HCT116 (cell line): ENCODE measurements at regions not wholly inside any gene's neighbourhood (a gene's known extent, or its start where the extent isn't known, plus 50 kb on each side); places are given as distances from the start of the nearest gene placed in this dataset.

ENCODE experiments used
- ATAC-seq: fragments of 200-7000 bp; cut with Tn5 transposase; 2 replicates; pipeline ENCODE4 v1.9.1; 2020; ENCODE audit warnings: mild to moderate bottlenecking, moderate library complexity
- BruUV-seq: library from RNA; stranded (reverse); fragments of 400-500 nt; replicated peaks from 2 replicates; lab custom pipeline; 2021; lab: Mats Ljungman, UMichigan
- CTCF ChIA-PET: fragments of 300-600 bp; sonication (Branson Sonifier 250); formaldehyde crosslinking; loops from one replicate; lab custom pipeline; 2021; ENCODE audit warnings: antibody characterized with exemption; lab: Charles Lee
- POLR2A ChIA-PET: fragments of 300-600, 350-600 bp; sonication (Branson Sonifier 250); formaldehyde crosslinking; loops from one replicate; lab custom pipeline; 2021; ENCODE audit warnings: antibody characterized with exemption; lab: Charles Lee
- RAD21 ChIA-PET, 2 experiments: fragments of 300-600 bp; sonication (Branson Sonifier 250); formaldehyde crosslinking; loops; one replicate each; lab custom pipeline; 2023; ENCODE audit warnings: low total read pairs in 2 of 2; ENCODE audit not compliant: uncharacterized antibody in 2 of 2, unreplicated experiment in 2 of 2, low non-redundant PET in 1 of 2; lab: Charles Lee
- DNase-seq: peaks from one replicate; pipeline ENCODE4 v3.0.0-alpha.2; 2010; ENCODE audit warnings: low read depth, low spot score
- H2AFZ ChIP-seq: fragments of 200-600 bp; shearing (Covaris generic), sonication (generic); 2 replicates; pipeline ENCODE4 v1.6.1; 2017; ENCODE audit warnings: low read depth, mixed run types, mixed read lengths, antibody characterized with exemption, low read length; ENCODE audit not compliant: poor library complexity, severe bottlenecking
- H3K27ac ChIP-seq: 2 replicates; pipeline ENCODE4 v1.5.1; 2012; ENCODE audit warnings: low read depth, low read length
- H3K27me3 ChIP-seq: fragments of 200-600 bp; sonication (generic); 2 replicates; pipeline ENCODE4 v1.6.1; 2016; ENCODE audit warnings: mixed run types, low read length, mixed read lengths; ENCODE audit not compliant: insufficient read depth
- H3K36me3 ChIP-seq, 2 experiments: fragments of 200-500 bp in 1 of 2; fragments of 200-600 bp in 1 of 2; sonication (Bioruptor generic) in 1 of 2; sonication (generic) in 1 of 2; 2 replicates each; pipeline versions ENCODE4 v1.5.1 to v1.6.1; 2014 to 2016; ENCODE audit warnings: low read length in 2 of 2, inconsistent platforms in 1 of 2, mixed read lengths in 1 of 2, mixed run types in 1 of 2; ENCODE audit not compliant: insufficient read depth in 2 of 2, control insufficient read depth in 1 of 2
- H3K4me1 ChIP-seq, 2 experiments: fragments of 200-600 bp in 1 of 2; sonication (generic) in 1 of 2; 2 replicates each; pipeline versions ENCODE4 v1.5.1 to v1.6.1; 2012 to 2017; ENCODE audit warnings: low read length in 2 of 2, inconsistent platforms in 1 of 2, mild to moderate bottlenecking in 1 of 2, mixed read lengths in 1 of 2, mixed run types in 1 of 2, moderate library complexity in 1 of 2; ENCODE audit not compliant: insufficient read depth in 2 of 2, control insufficient read depth in 1 of 2
- H3K4me2 ChIP-seq: fragments of 200-600 bp; sonication (generic); 2 replicates; pipeline ENCODE4 v1.6.1; 2017; ENCODE audit warnings: mixed run types, low read length, mixed read lengths
- H3K4me3 ChIP-seq, 2 experiments: fragments of 200-600 bp in 1 of 2; sonication (generic) in 1 of 2; replicated peaks in 1 of 2; 2 replicates each; pipeline ENCODE4 v1.5.1; 2011 to 2016; ENCODE audit warnings: low read length in 2 of 2, control low read depth in 1 of 2, low read depth in 1 of 2, mild to moderate bottlenecking in 1 of 2, mixed read lengths in 1 of 2, mixed run types in 1 of 2
- H3K79me2 ChIP-seq: fragments of 200-600 bp; sonication (generic); 2 replicates; pipeline ENCODE4 v1.6.1; 2017; ENCODE audit warnings: mild to moderate bottlenecking, mixed run types, low read length, moderate library complexity, mixed read lengths; ENCODE audit not compliant: insufficient read depth
- H3K9ac ChIP-seq: fragments of 200-600 bp; sonication (generic); 2 replicates; pipeline ENCODE4 v1.6.1; 2016; ENCODE audit warnings: low read length, mixed read lengths
- H3K9me2 ChIP-seq: fragments of 200-600 bp; sonication (generic), shearing (Covaris generic); 2 replicates; pipeline ENCODE4 v1.6.1; 2017; ENCODE audit warnings: mixed run types, mild to moderate bottlenecking, moderate library complexity; ENCODE audit not compliant: insufficient read depth
- H3K9me3 ChIP-seq, 2 experiments: fragments of 200-500 bp in 1 of 2; fragments of 200-600 bp in 1 of 2; sonication (Bioruptor generic) in 1 of 2; sonication (generic) in 1 of 2; 2 replicates each; pipeline ENCODE4 v1.6.1; 2014 to 2017; ENCODE audit warnings: low read length in 2 of 2, mixed read lengths in 2 of 2, inconsistent platforms in 1 of 2, low read depth in 1 of 2, mild to moderate bottlenecking in 1 of 2, mixed run types in 1 of 2, moderate library complexity in 1 of 2; ENCODE audit not compliant: control insufficient read depth in 1 of 2, insufficient read depth in 1 of 2
- H4K20me1 ChIP-seq: fragments of 200-600 bp; sonication (generic), shearing (Covaris generic); 2 replicates; pipeline ENCODE4 v1.6.1; 2017; ENCODE audit warnings: mixed run types, mild to moderate bottlenecking, moderate library complexity; ENCODE audit not compliant: insufficient read depth
- ATF3 ChIP-seq: IDR thresholded peaks from 2 replicates; pipeline ENCODE4 v1.6.1; 2012
- CBX3 ChIP-seq: IDR thresholded peaks from 2 replicates; pipeline ENCODE4 v1.6.1; 2012; ENCODE audit warnings: low read depth
- CEBPB ChIP-seq: IDR thresholded peaks from 2 replicates; pipeline ENCODE4 v1.6.1; 2012; ENCODE audit warnings: low read depth
- CTCF ChIP-seq, 3 experiments: fragments of 200-600 bp in 1 of 3; sonication (generic) in 1 of 3; IDR thresholded peaks in 2 of 3; conservative IDR thresholded peaks in 1 of 3; 2 replicates each; pipeline ENCODE4 v1.5.1; 2012 to 2017; ENCODE audit warnings: low read depth in 2 of 3, low read length in 2 of 3, antibody characterized with exemption in 1 of 3, borderline replicate concordance in 1 of 3, control low read depth in 1 of 3, mild to moderate bottlenecking in 1 of 3, mixed read lengths in 1 of 3, mixed run types in 1 of 3, moderate library complexity in 1 of 3; ENCODE audit not compliant: insufficient read depth in 1 of 3
- EGR1 ChIP-seq: IDR thresholded peaks from 2 replicates; pipeline ENCODE4 v1.6.1; 2012; ENCODE audit warnings: low read depth
- EZH2 ChIP-seq: fragments of 200-600 bp; sonication (generic); IDR thresholded peaks from 2 replicates; pipeline ENCODE4 v1.6.1; 2017; ENCODE audit warnings: antibody characterized with exemption, mixed run types
- EZH2phosphoT487 ChIP-seq: fragments of 200-600 bp; IDR thresholded peaks from 2 replicates; pipeline ENCODE4 v1.6.1; 2018; ENCODE audit warnings: antibody characterized with exemption, borderline replicate concordance
- FOSL1 ChIP-seq: IDR thresholded peaks from 2 replicates; pipeline ENCODE4 v1.6.1; 2012; ENCODE audit warnings: low read depth
- JUND ChIP-seq: IDR thresholded peaks from 2 replicates; pipeline ENCODE4 v1.6.1; 2012
- MAX ChIP-seq: IDR thresholded peaks from 2 replicates; pipeline ENCODE4 v1.6.1; 2012
- POLR2A ChIP-seq: IDR thresholded peaks from 2 replicates; pipeline ENCODE4 v1.7.0; 2011; ENCODE audit warnings: borderline replicate concordance; ENCODE audit not compliant: insufficient read depth, insufficient read length; ENCODE audit errors: extremely low read depth
- RAD21 ChIP-seq: IDR thresholded peaks from 2 replicates; pipeline ENCODE4 v1.6.1; 2012; ENCODE audit warnings: low read depth, mild to moderate bottlenecking
- SIN3A ChIP-seq: IDR thresholded peaks from 2 replicates; pipeline ENCODE4 v1.6.1; 2012; ENCODE audit warnings: low read depth
- SRF ChIP-seq: IDR thresholded peaks from 2 replicates; pipeline ENCODE4 v1.6.1; 2012; ENCODE audit warnings: low read depth
- TCF7L2 ChIP-seq: IDR thresholded peaks from 2 replicates; pipeline ENCODE4 v1.7.0; 2011; ENCODE audit warnings: borderline replicate concordance, inconsistent platforms; ENCODE audit not compliant: insufficient read depth, insufficient read length; ENCODE audit errors: extremely low read depth
- ZBTB33 ChIP-seq: IDR thresholded peaks from 2 replicates; pipeline ENCODE4 v1.6.1; 2011; ENCODE audit warnings: mild to moderate bottlenecking, low read length, moderate library complexity; ENCODE audit not compliant: insufficient replicate concordance; ENCODE audit errors: extremely low read depth
- ZNF274 ChIP-seq: fragments of 200-500 bp; sonication (Bioruptor generic); IDR thresholded peaks from 2 replicates; pipeline ENCODE4 v1.6.1; 2014; ENCODE audit warnings: mild to moderate bottlenecking, low read depth, low read length, inconsistent platforms
- intact Hi-C: fragments of 100-400 bp; cut with micrococcal nuclease; formaldehyde crosslinking; loops from 2 replicates; pipeline ENCODE4 v1.10.0; 2022

- BruUV-seq = no TSS peak
- CTCF ChIA-PET = no interaction called here
- peaks cover 19% of the 10 kb centered on the region; the same call in 1 of the 2 replicates for H3K27me3 ChIP-seq
- intact Hi-C loops = no loop called here
- TF ChIP-seq SIN3A = no peak
- TF ChIP-seq CBX3 = no peak
- TF ChIP-seq, all 23 proteins: peak for 0
- H3K9ac ChIP-seq = no peak overlapping the region
- H2AFZ ChIP-seq = no peak overlapping the region
- 0 out of 2 replicates have a peak, but pooled peaks cover 3% of the 10 kb centered on the region for H3K9me2 ChIP-seq
- no peak overlapping the region for H3K27ac ChIP-seq
- H3K4me3 ChIP-seq = no peak overlapping the region
- H3K9me3 ChIP-seq = no peaks in the 10 kb centered on the region
- no peak for ATAC-seq
- no peaks in the 10 kb centered on the region for H3K36me3 ChIP-seq
- no peak for DNase-seq
- H3K4me1 ChIP-seq = no peaks in the 10 kb centered on the region
- H3K4me2 ChIP-seq = no peak overlapping the region
- RAD21 ChIA-PET = no interaction called here
- POLR2A ChIA-PET = no interaction called here
- no peaks in the 10 kb centered on the region for H3K79me2 ChIP-seq
- no peaks in the 10 kb centered on the region for H4K20me1 ChIP-seq
Measured at GRCh38 chr3:40875581-40875980, 323.7 kb upstream of the CTNNB1 start.

GRCh38 chr3:40876009-40876408, 323.3 kb upstream of the CTNNB1 start:
- RAD21 ChIA-PET = no interaction called here
- no peaks in the 10 kb centered on the region for H4K20me1 ChIP-seq
- no peak overlapping the region for H2AFZ ChIP-seq
- BruUV-seq = no TSS peak
- no peak overlapping the region for H3K27ac ChIP-seq
- H3K4me1 ChIP-seq = no peaks in the 10 kb centered on the region
- no peaks in the 10 kb centered on the region for H3K9me3 ChIP-seq
- H3K4me3 ChIP-seq = no peak overlapping the region
- H3K79me2 ChIP-seq = no peaks in the 10 kb centered on the region
- H3K36me3 ChIP-seq = no peaks in the 10 kb centered on the region
- H3K4me2 ChIP-seq = no peak overlapping the region
- ATAC-seq = no peak
- H3K27me3 ChIP-seq = peaks cover 15% of the 10 kb centered on the region; the same call in 1 of the 2 replicates
- no peak for TF ChIP-seq ZBTB33
- TF ChIP-seq CEBPB = no peak
- TF ChIP-seq POLR2A = no peak
- no peak for TF ChIP-seq EZH2
- TF ChIP-seq ZNF274 = no peak
- no peak for TF ChIP-seq EGR1
- no peak for TF ChIP-seq EZH2phosphoT487
- no peak for TF ChIP-seq FOSL1
- no peak for TF ChIP-seq JUND
- TF ChIP-seq SRF = no peak
- TF ChIP-seq ATF3 = no peak
- no peak for TF ChIP-seq TCF7L2
- no peak for TF ChIP-seq RAD21
- TF ChIP-seq MAX = no peak
- TF ChIP-seq CTCF (IDR thresholded peaks at IDR 0.05 in 2 of 3, conservative IDR thresholded peaks at IDR 0.05 in 1 of 3; ENCODE audit: borderline replicate concordance in 1 of 3, insufficient read depth in 1 of 3, low read depth in 2 of 3, low read length in 2 of 3) = no peak
- H3K9ac ChIP-seq = no peak overlapping the region
- intact Hi-C loops = no loop called here
- DNase-seq = no peak
- 0 out of 2 replicates have a peak, but pooled peaks cover 3% of the 10 kb centered on the region for H3K9me2 ChIP-seq
- POLR2A ChIA-PET = no interaction called here
- CTCF ChIA-PET = no interaction called here
